GM12873 (cell line): ENCODE measurements at regions not wholly inside any gene's neighbourhood (a gene's known extent, or its start where the extent isn't known, plus 50 kb on each side); places are given as distances from the start of the nearest gene placed in this dataset.

ENCODE experiments used
- CTCF ChIP-seq: IDR thresholded peaks from 2 replicates; pipeline ENCODE4 v1.5.1; 2012; ENCODE audit warnings: low read depth, mild to moderate bottlenecking, moderate library complexity, low read length, control low read depth; ENCODE audit not compliant: insufficient read depth; ENCODE audit errors: missing control alignments

GRCh38 chr1:9482403-9482802, 56.9 kb upstream of the SLC25A33 start:
- no peak for TF ChIP-seq CTCF

- TF ChIP-seq CTCF: no peak
These were observed 56.3 kb upstream of the SLC25A33 start for GRCh38 chr1:9482816-9483572.

GRCh38 chr1:9486466-9487140, 52.7 kb upstream of the SLC25A33 start:
- TF ChIP-seq CTCF: no peak
